A673 (cell line): ENCODE measurements at regions not wholly inside any gene's neighbourhood (a gene's known extent, or its start where the extent isn't known, plus 50 kb on each side); places are given as distances from the start of the nearest gene placed in this dataset.

Experiments used
- BruUV-seq: library from RNA; stranded (reverse); fragments of 400-500 nt; replicated peaks from 2 replicates; lab custom pipeline; 2021; lab: Mats Ljungman, UMichigan
- CTCF ChIA-PET: fragments of 300-600 bp; sonication (Branson Sonifier 250); formaldehyde crosslinking; loops from one replicate; lab custom pipeline; 2022; ENCODE audit warnings: antibody characterized with exemption; lab: Charles Lee
- POLR2A ChIA-PET: fragments of 300-600 bp; sonication (Branson Sonifier 250); formaldehyde crosslinking; loops from one replicate; lab custom pipeline; 2022; ENCODE audit warnings: antibody characterized with exemption; ENCODE audit not compliant: low non-redundant PET; lab: Charles Lee
- DNase-seq: peaks from one replicate; pipeline ENCODE4 v3.0.0-alpha.2; 2015; ENCODE audit warnings: low spot score
- H3K27ac ChIP-seq: fragments of 200-600 bp; sonication (generic); 2 replicates; pipeline ENCODE4 v1.5.1; 2016; ENCODE audit warnings: mixed run types, low read depth, mild to moderate bottlenecking, mixed read lengths, antibody characterized with exemption, low read length; ENCODE audit not compliant: poor library complexity, severe bottlenecking
- H3K27me3 ChIP-seq: fragments of 200-600 bp; sonication (generic); replicated peaks from 2 replicates; pipeline ENCODE4 v1.6.1; 2017; ENCODE audit warnings: mixed run types, low read depth, mild to moderate bottlenecking, mixed read lengths, antibody characterized with exemption, low read length; ENCODE audit not compliant: insufficient read depth, poor library complexity
- H3K36me3 ChIP-seq: fragments of 200-600 bp; sonication (generic); 2 replicates; pipeline ENCODE4 v1.6.1; 2016; ENCODE audit warnings: mixed run types, mild to moderate bottlenecking, mixed read lengths, antibody characterized with exemption, low read length; ENCODE audit not compliant: insufficient read depth, poor library complexity, severe bottlenecking
- H3K4me1 ChIP-seq: fragments of 200-600 bp; sonication (generic); 2 replicates; pipeline ENCODE4 v1.6.1; 2017; ENCODE audit warnings: mixed run types, mild to moderate bottlenecking, mixed read lengths, antibody characterized with exemption, low read length; ENCODE audit not compliant: insufficient read depth, poor library complexity, severe bottlenecking
- H3K4me3 ChIP-seq: fragments of 200-600 bp; sonication (generic); 2 replicates; pipeline ENCODE4 v1.5.1; 2016; ENCODE audit warnings: low read depth, mixed run types, mild to moderate bottlenecking, mixed read lengths, low read length; ENCODE audit not compliant: poor library complexity, severe bottlenecking
- H3K9me3 ChIP-seq: fragments of 200-600 bp; sonication (generic); 2 replicates; pipeline ENCODE4 v1.6.1; 2016; ENCODE audit warnings: mixed run types, low read depth, mild to moderate bottlenecking, mixed read lengths, antibody characterized with exemption, low read length; ENCODE audit not compliant: poor library complexity, severe bottlenecking
- CTCF ChIP-seq: fragments of 300-800, 200-600 bp; sonication (generic); conservative IDR thresholded peaks from 2 replicates; pipeline ENCODE4 v1.5.1; 2017; ENCODE audit warnings: low read depth, mild to moderate bottlenecking, antibody characterized with exemption, low read length, moderate library complexity, mixed read lengths
- EZH2 ChIP-seq: fragments of 200-600 bp; sonication (generic); IDR thresholded peaks from 2 replicates; pipeline ENCODE4 v1.6.1; 2017; ENCODE audit warnings: borderline replicate concordance, low read depth, mild to moderate bottlenecking, mixed read lengths, antibody characterized with exemption, low read length; ENCODE audit not compliant: poor library complexity, severe bottlenecking
- intact Hi-C: fragments of 100-400 bp; cut with micrococcal nuclease; formaldehyde crosslinking; loops from one replicate; pipeline ENCODE4 v1.10.0; 2022; ENCODE audit not compliant: unreplicated experiment

GRCh38 chr4:52265781-52266525, 214.8 kb downstream of the SPATA18 start:
- no peak for TF ChIP-seq CTCF
- TF ChIP-seq EZH2: no peak
- POLR2A ChIA-PET: no interaction called here

GRCh38 chr4:52266537-52267137, 215.5 kb downstream of the SPATA18 start:
- intact Hi-C loops: no loop called here
- H3K9me3 ChIP-seq: no peaks in the 10 kb centered on the region
- CTCF ChIA-PET: no interaction called here
- no peak for DNase-seq
- POLR2A ChIA-PET: no interaction called here
- TF ChIP-seq CTCF: no peak
- TF ChIP-seq EZH2: no peak
- no TSS peak for BruUV-seq
- no peaks in the 10 kb centered on the region for H3K36me3 ChIP-seq
- no peaks in the 10 kb centered on the region for H3K27me3 ChIP-seq
- H3K4me3 ChIP-seq: no peak overlapping the region
- H3K27ac ChIP-seq: no peak overlapping the region
- H3K4me1 ChIP-seq: no peaks in the 10 kb centered on the region

More at GRCh38 chr4:52265781-52266525, 214.8 kb downstream of the SPATA18 start:
- H3K9me3 ChIP-seq: no peaks in the 10 kb centered on the region
- H3K27ac ChIP-seq: no peak overlapping the region
- H3K4me3 ChIP-seq: no peak overlapping the region
- no peak for DNase-seq
- H3K36me3 ChIP-seq: no peaks in the 10 kb centered on the region
- CTCF ChIA-PET: no interaction called here
- no peaks in the 10 kb centered on the region for H3K4me1 ChIP-seq
- no peaks in the 10 kb centered on the region for H3K27me3 ChIP-seq
- BruUV-seq: no TSS peak
- intact Hi-C loops: no loop called here

GRCh38 chr4:52269761-52270160, 218.7 kb downstream of the SPATA18 start:
- Histone ChIP-seq H3K36me3 (no peaks in the 10 kb centered on the region), H3K27ac (no peak overlapping the region), H3K4me3 (no peak overlapping the region), H3K27me3 (no peaks in the 10 kb centered on the region), H3K4me1 (no peaks in the 10 kb centered on the region), H3K9me3 (no peaks in the 10 kb centered on the region)
- POLR2A ChIA-PET: no interaction called here
- no TSS peak for BruUV-seq
- TF ChIP-seq EZH2 (no peak), CTCF (no peak)
- no peak for DNase-seq
- intact Hi-C loops: no loop called here
- CTCF ChIA-PET: no interaction called here
